Endodermal cell (in vitro differentiated cells): ENCODE measurements at regions not wholly inside any gene's neighbourhood (a gene's known extent, or its start where the extent isn't known, plus 50 kb on each side); places are given as distances from the start of the nearest gene placed in this dataset.

Source experiments
- DNase-seq: peaks from one replicate; pipeline ENCODE4 v3.0.0-alpha.2; 2017
- H3K27ac ChIP-seq: 2 replicates; pipeline ENCODE4 v1.5.1; 2013; ENCODE audit warnings: mild to moderate bottlenecking, low read depth, low read length, moderate library complexity
- H3K27me3 ChIP-seq: 2 replicates; pipeline ENCODE4 v1.6.1; 2013; ENCODE audit warnings: mild to moderate bottlenecking, low read length, moderate library complexity; ENCODE audit not compliant: insufficient read depth, control insufficient read depth, poor library complexity, severe bottlenecking
- H3K36me3 ChIP-seq: 2 replicates; pipeline ENCODE4 v1.7.0; 2013; ENCODE audit warnings: mild to moderate bottlenecking, low read length, moderate library complexity; ENCODE audit not compliant: control insufficient read depth, insufficient read depth
- H3K4me1 ChIP-seq: one replicate; pipeline ENCODE4 v1.7.0; 2013; ENCODE audit warnings: low read length; ENCODE audit not compliant: control insufficient read depth, insufficient read depth
- H3K4me3 ChIP-seq: 2 replicates; pipeline ENCODE4 v1.5.1; 2013; ENCODE audit warnings: mild to moderate bottlenecking, low read length, moderate library complexity
- H3K9ac ChIP-seq: 2 replicates; pipeline ENCODE4 v1.6.1; 2013; ENCODE audit warnings: mild to moderate bottlenecking, low read length, moderate library complexity; ENCODE audit not compliant: poor library complexity, severe bottlenecking; ENCODE audit errors: extremely low read depth
- H3K9me3 ChIP-seq: 2 replicates; pipeline ENCODE4 v1.6.1; 2013; ENCODE audit warnings: mild to moderate bottlenecking, low read length, moderate library complexity; ENCODE audit not compliant: control insufficient read depth
- H3K27ac Mint-ChIP-seq: 2 replicates; pipeline ENCODE4 v1.8.0; 2020; ENCODE audit warnings: mixed read lengths
- H3K27me3 Mint-ChIP-seq: 2 replicates; pipeline ENCODE4 v1.8.0; 2021; ENCODE audit warnings: mild to moderate bottlenecking, mixed read lengths; ENCODE audit not compliant: insufficient read depth
- H3K36me3 Mint-ChIP-seq: 2 replicates; pipeline ENCODE4 v1.8.0; 2020; ENCODE audit warnings: low read depth, mixed read lengths
- H3K4me1 Mint-ChIP-seq: 2 replicates; pipeline ENCODE4 v1.8.0; 2020; ENCODE audit warnings: mixed read lengths
- H3K4me3 Mint-ChIP-seq: 2 replicates; pipeline ENCODE4 v1.8.0; 2020; ENCODE audit warnings: mild to moderate bottlenecking, moderate library complexity, mixed read lengths
- H3K9me3 Mint-ChIP-seq: 2 replicates; pipeline ENCODE4 v1.8.0; 2020; ENCODE audit warnings: mild to moderate bottlenecking, mixed read lengths
- WGBS, 2 experiments: methylation state at CpG; one replicate each; pipeline versions ENCODE4 v1.1.5 to v1.1.7; 2013; ENCODE audit warnings: missing lambda C conversion rate in 2 of 2, mixed read lengths in 1 of 2; ENCODE audit not compliant: insufficient coverage in 1 of 2, insufficient read length in 1 of 2; 5-methylcytosine and 5-hydroxymethylcytosine counted together
- TF ChIP-seq, protein P1 (sequence below): fragments of 200-600 bp; sonication (generic); conservative IDR thresholded peaks from 2 replicates; pipeline ENCODE4 v1.5.0; 2021; ENCODE audit warnings: antibody characterized with exemption, mild to moderate bottlenecking

DNA sequence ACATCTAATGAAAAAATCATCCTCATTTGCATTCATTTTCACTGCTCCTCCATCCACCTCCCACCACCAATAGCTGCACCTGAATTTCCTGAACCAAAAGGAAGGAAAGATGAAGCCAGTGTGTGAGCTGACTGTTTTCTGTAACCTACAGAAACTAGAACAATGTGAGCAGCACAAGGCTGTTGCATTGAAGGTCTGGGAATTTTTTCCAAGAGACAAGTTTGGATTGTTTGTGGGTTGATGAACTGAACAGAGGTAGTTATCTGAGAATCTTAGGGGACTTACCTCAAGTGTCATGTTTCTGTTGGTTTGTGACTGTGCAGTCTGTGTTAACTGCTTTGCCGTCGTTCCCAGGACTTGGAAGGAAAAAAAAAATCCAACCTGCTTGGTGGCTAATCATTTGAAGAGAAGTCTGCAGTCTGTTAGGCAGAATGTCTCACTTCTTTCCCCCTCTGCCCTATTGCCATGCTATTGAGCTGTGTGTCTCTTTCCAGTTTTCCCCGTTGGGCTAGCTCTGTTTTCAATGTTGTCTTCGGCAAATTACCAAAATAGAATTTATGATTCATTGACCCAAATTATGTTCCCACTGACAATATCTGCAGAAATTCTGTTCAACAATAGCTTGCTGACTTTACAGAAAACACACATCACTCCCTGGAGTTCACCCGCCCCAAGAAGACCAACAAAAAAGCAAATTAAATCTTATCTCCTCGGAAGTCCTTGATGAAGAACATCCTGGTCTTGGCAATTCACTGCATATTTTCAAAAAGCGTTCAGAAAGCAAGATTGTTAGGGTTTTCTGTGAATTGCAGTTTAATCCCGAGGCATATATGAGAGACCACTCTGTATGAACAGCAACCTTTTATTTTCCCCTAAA, 76.0 kb downstream of the SC5D start:
- H3K27me3 Mint-ChIP-seq, result peaks cover 1% of the 10 kb centered on the region
- TF ChIP-seq, protein P1, sequence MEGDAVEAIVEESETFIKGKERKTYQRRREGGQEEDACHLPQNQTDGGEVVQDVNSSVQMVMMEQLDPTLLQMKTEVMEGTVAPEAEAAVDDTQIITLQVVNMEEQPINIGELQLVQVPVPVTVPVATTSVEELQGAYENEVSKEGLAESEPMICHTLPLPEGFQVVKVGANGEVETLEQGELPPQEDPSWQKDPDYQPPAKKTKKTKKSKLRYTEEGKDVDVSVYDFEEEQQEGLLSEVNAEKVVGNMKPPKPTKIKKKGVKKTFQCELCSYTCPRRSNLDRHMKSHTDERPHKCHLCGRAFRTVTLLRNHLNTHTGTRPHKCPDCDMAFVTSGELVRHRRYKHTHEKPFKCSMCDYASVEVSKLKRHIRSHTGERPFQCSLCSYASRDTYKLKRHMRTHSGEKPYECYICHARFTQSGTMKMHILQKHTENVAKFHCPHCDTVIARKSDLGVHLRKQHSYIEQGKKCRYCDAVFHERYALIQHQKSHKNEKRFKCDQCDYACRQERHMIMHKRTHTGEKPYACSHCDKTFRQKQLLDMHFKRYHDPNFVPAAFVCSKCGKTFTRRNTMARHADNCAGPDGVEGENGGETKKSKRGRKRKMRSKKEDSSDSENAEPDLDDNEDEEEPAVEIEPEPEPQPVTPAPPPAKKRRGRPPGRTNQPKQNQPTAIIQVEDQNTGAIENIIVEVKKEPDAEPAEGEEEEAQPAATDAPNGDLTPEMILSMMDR, result no peak
- H3K36me3 Mint-ChIP-seq, result no peaks in the 10 kb centered on the region
- H3K27ac Mint-ChIP-seq, result no peak overlapping the region
- peaks cover 39% of the 10 kb centered on the region for H3K4me1 Mint-ChIP-seq
- H3K4me3 Mint-ChIP-seq, result no peak overlapping the region
- WGBS, 2 experiments, result 83 to 89% methylated on average over 7 to 8 of the region's 8 CpGs
- no peak overlapping the region for H3K9ac ChIP-seq
- no peaks in the 10 kb centered on the region for H3K36me3 ChIP-seq
- DNase-seq, result no peak
- peaks cover 7% of the 10 kb centered on the region for H3K4me1 ChIP-seq
- H3K9me3 ChIP-seq, result no peaks in the 10 kb centered on the region
- H3K4me3 ChIP-seq, result no peak overlapping the region
- no peaks in the 10 kb centered on the region for H3K27me3 ChIP-seq
- H3K9me3 Mint-ChIP-seq, result no peaks in the 10 kb centered on the region
- no peak overlapping the region for H3K27ac ChIP-seq

DNA sequence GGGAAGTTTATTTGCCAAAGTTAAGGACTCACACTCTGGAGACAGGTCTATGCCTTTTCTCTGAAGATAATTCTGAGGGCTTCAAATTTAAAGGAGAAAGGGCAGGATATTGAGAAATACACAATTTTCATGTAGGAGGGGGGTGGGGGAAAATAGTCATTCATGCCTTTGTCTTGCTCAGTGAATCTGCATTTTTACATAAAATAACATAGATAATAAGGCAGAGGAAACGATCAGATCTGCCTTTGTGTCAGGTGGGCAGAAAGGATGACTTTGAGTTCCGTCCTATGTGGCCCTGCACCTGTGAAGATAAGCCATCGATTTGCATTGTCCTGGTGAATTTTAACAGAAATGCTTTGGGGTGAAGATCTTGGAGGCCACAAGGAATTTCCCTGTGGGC, 76.8 kb downstream of the SC5D start:
- H3K27ac Mint-ChIP-seq, result no peak overlapping the region
- no peak overlapping the region for H3K4me3 Mint-ChIP-seq
- no peak for DNase-seq
- H3K27me3 Mint-ChIP-seq, result peaks cover 1% of the 10 kb centered on the region
- H3K36me3 Mint-ChIP-seq, result no peaks in the 10 kb centered on the region
- no peaks in the 10 kb centered on the region for H3K9me3 Mint-ChIP-seq
- no peak overlapping the region for H3K4me3 ChIP-seq
- no peaks in the 10 kb centered on the region for H3K27me3 ChIP-seq
- TF ChIP-seq, protein P1, result no peak
- H3K27ac ChIP-seq, result no peak overlapping the region
- peaks cover 46% of the 10 kb centered on the region for H3K4me1 Mint-ChIP-seq
- no peaks in the 10 kb centered on the region for H3K36me3 ChIP-seq
- no peaks in the 10 kb centered on the region for H3K9me3 ChIP-seq
- WGBS, 2 experiments, result 83 to 100% methylated on average over 2 to 3 of the region's 3 CpGs
- peaks cover 10% of the 10 kb centered on the region for H3K4me1 ChIP-seq
- no peak overlapping the region for H3K9ac ChIP-seq

DNA sequence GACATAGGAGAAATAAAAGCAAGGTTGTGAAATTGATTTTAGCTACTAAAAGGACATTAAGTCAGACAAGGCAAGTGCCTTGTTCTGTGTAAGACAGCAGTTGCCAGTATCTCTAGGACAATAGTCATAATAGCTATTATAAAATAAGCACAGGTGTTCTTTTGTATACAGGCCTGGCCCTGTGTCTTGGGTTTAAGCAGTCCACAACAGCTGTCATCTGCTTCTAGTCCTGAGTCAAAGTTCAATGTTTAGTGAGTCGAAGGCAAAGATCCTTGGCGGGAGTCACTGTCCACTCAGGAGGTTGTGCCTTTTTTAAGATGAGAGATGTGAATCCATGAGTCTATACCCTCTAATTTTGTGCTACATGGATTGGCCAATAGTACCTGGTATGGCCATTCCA, 79.5 kb downstream of the SC5D start:
- Histone ChIP-seq H3K27ac (no peak overlapping the region), H3K27me3 (no peaks in the 10 kb centered on the region), H3K4me3 (no peak overlapping the region), H3K9me3 (no peaks in the 10 kb centered on the region), H3K36me3 (no peaks in the 10 kb centered on the region), H3K9ac (no peak overlapping the region), H3K4me1 (peaks cover 10% of the 10 kb centered on the region)
- Mint-ChIP-seq H3K4me3 (no peak overlapping the region), H3K4me1 (peaks cover 57% of the 10 kb centered on the region), H3K27ac (no peak overlapping the region), H3K36me3 (no peaks in the 10 kb centered on the region), H3K27me3 (peaks cover under 1% of the 10 kb centered on the region), H3K9me3 (peaks cover 1% of the 10 kb centered on the region)
- TF ChIP-seq, protein P1, result no peak
- WGBS, 2 experiments, result 89% methylated on average over 2 of the region's 2 CpGs; no CpG with 5 or more reads in 1 of the 2 experiments
- DNase-seq, result no peak
